H1 (cell line): ENCODE measurements at regions not wholly inside any gene's neighbourhood (a gene's known extent, or its start where the extent isn't known, plus 50 kb on each side); places are given as distances from the start of the nearest gene placed in this dataset.
A peak's percentile ranks its signal among the peaks of the same experiment; 100 is the strongest.

Source experiments
- CTCF ChIA-PET: fragments of 300-600 bp; sonication (Branson Sonifier 250); formaldehyde crosslinking; loops from one replicate; lab custom pipeline; 2021; ENCODE audit not compliant: partially characterized antibody; lab: Charles Lee
- POLR2A ChIA-PET: fragments of 300-600 bp; sonication (Branson Sonifier 250); formaldehyde crosslinking; loops from one replicate; lab custom pipeline; 2021; ENCODE audit warnings: inconsistent platforms; ENCODE audit not compliant: partially characterized antibody; lab: Charles Lee
- DNase-seq, 2 experiments: peaks; one replicate each; pipeline versions ENCODE4 v3.0.0 to v3.0.0-alpha.2; 2010 to 2022; ENCODE audit warnings: low spot score in 2 of 2, low read depth in 1 of 2, mixed read lengths in 1 of 2
- FAIRE-seq: peaks from 2 replicates; lab custom pipeline; 2011; peaks lifted over from hg19 to GRCh38; lab: Jason Lieb, UNC
- H2AFZ ChIP-seq: 2 replicates; pipeline ENCODE4 v1.8.1; 2012; ENCODE audit warnings: low read length, inconsistent platforms
- H2AK5ac ChIP-seq: 2 replicates; pipeline ENCODE4 v1.6.1; 2013; ENCODE audit warnings: low read depth, low read length
- H2BK120ac ChIP-seq: replicated peaks from 2 replicates; pipeline ENCODE3; 2013; ENCODE audit warnings: low read depth, low read length, inconsistent platforms
- H2BK12ac ChIP-seq: 2 replicates; pipeline ENCODE4 v1.6.1; 2013; ENCODE audit warnings: low read depth, low read length
- H2BK15ac ChIP-seq: 2 replicates; pipeline ENCODE4 v1.6.1; 2013; ENCODE audit warnings: low read length
- H2BK20ac ChIP-seq: 2 replicates; pipeline ENCODE4 v1.6.1; 2013; ENCODE audit warnings: low read length
- H2BK5ac ChIP-seq: 2 replicates; pipeline ENCODE4 v1.6.1; 2013; ENCODE audit warnings: low read depth, low read length
- H3K14ac ChIP-seq: 2 replicates; pipeline ENCODE4 v1.6.1; 2013; ENCODE audit warnings: inconsistent platforms; ENCODE audit not compliant: insufficient read length
- H3K18ac ChIP-seq: 2 replicates; pipeline ENCODE4 v1.6.1; 2013; ENCODE audit warnings: low read length; ENCODE audit errors: extremely low read depth
- H3K23ac ChIP-seq: 2 replicates; pipeline ENCODE4 v1.6.1; 2013; ENCODE audit warnings: inconsistent platforms; ENCODE audit not compliant: insufficient read length
- H3K23me2 ChIP-seq: 2 replicates; pipeline ENCODE4 v1.6.1; 2013; ENCODE audit warnings: low read depth, low read length
- H3K27ac ChIP-seq: 2 replicates; pipeline ENCODE4 v1.6.1; 2011; ENCODE audit warnings: low read depth, low read length, inconsistent platforms
- H3K27me3 ChIP-seq, 4 experiments: replicated peaks in 1 of 4; 1 replicate in 1 of 4; 2 replicates in 3 of 4; pipeline versions ENCODE4 v1.6.1 to v1.8.1; 2011 to 2013; ENCODE audit warnings: low read length in 3 of 4, mild to moderate bottlenecking in 3 of 4, inconsistent platforms in 2 of 4, mixed read lengths in 2 of 4, moderate library complexity in 1 of 4; ENCODE audit not compliant: control insufficient read depth in 3 of 4, insufficient read depth in 3 of 4; ENCODE audit errors: extremely low read depth in 1 of 4
- H3K36me3 ChIP-seq, 4 experiments: 2 replicates each; pipeline versions ENCODE4 v1.6.1 to v1.8.1; 2011 to 2013; ENCODE audit warnings: mild to moderate bottlenecking in 4 of 4, low read length in 3 of 4, moderate library complexity in 2 of 4, control low read depth in 1 of 4, inconsistent platforms in 1 of 4; ENCODE audit not compliant: insufficient read depth in 4 of 4, control insufficient read depth in 2 of 4
- H3K4ac ChIP-seq: replicated peaks from 2 replicates; pipeline ENCODE3; 2013; ENCODE audit warnings: low read length, low read depth, mixed read lengths, inconsistent platforms; ENCODE audit not compliant: insufficient read length
- H3K4me1 ChIP-seq, 4 experiments: replicated peaks in 1 of 4; 1 replicate in 1 of 4; 2 replicates in 3 of 4; pipeline versions ENCODE4 v1.6.1 to v1.8.1; 2011 to 2013; ENCODE audit warnings: low read length in 3 of 4, inconsistent platforms in 2 of 4, mixed read lengths in 1 of 4; ENCODE audit not compliant: insufficient read depth in 4 of 4, control insufficient read depth in 3 of 4
- H3K4me2 ChIP-seq, 2 experiments: 2 replicates each; pipeline versions ENCODE4 v1.6.1 to v1.8.1; 2011 to 2013; ENCODE audit warnings: low read depth in 2 of 2, low read length in 2 of 2, control low read depth in 1 of 2, inconsistent platforms in 1 of 2, mild to moderate bottlenecking in 1 of 2; ENCODE audit not compliant: insufficient read depth in 1 of 2
- H3K4me3 ChIP-seq, 4 experiments: fragments of 200-600, 300-600 bp in 1 of 4; sonication (generic), shearing (Covaris generic), sonication (Bioruptor Twin) in 1 of 4; 2 replicates each; pipeline versions ENCODE4 v1.5.1 to v1.8.1; 2011 to 2016; ENCODE audit warnings: low read length in 4 of 4, low read depth in 3 of 4, control low read depth in 2 of 4, inconsistent platforms in 2 of 4, mild to moderate bottlenecking in 2 of 4, mixed read lengths in 1 of 4, moderate library complexity in 1 of 4; ENCODE audit not compliant: insufficient read depth in 2 of 4; ENCODE audit errors: extremely low read depth in 1 of 4
- H3K56ac ChIP-seq: replicated peaks from 2 replicates; pipeline ENCODE3; 2013; ENCODE audit warnings: low read depth, mild to moderate bottlenecking, mixed read lengths, low read length, inconsistent platforms; ENCODE audit not compliant: insufficient read length
- H3K79me1 ChIP-seq: 2 replicates; pipeline ENCODE4 v1.6.1; 2013; ENCODE audit warnings: low read depth, low read length, control low read depth
- H3K79me2 ChIP-seq, 2 experiments: 2 replicates each; pipeline versions ENCODE4 v1.6.1 to v1.8.1; 2012 to 2013; ENCODE audit warnings: low read length in 2 of 2, mild to moderate bottlenecking in 2 of 2, inconsistent platforms in 1 of 2; ENCODE audit not compliant: insufficient read depth in 2 of 2, control insufficient read depth in 1 of 2
- H3K9ac ChIP-seq, 4 experiments: replicated peaks in 1 of 4; 1 replicate in 1 of 4; 2 replicates in 3 of 4; pipeline versions ENCODE4 v1.6.1 to v1.8.1; 2011 to 2013; ENCODE audit warnings: low read depth in 3 of 4, low read length in 3 of 4, control low read depth in 2 of 4, mild to moderate bottlenecking in 2 of 4, moderate library complexity in 2 of 4, inconsistent platforms in 1 of 4; ENCODE audit errors: extremely low read depth in 1 of 4
- H3K9me3 ChIP-seq, 2 experiments: 2 replicates each; pipeline versions ENCODE4 v1.6.1 to v1.8.1; 2012 to 2013; ENCODE audit warnings: mild to moderate bottlenecking in 2 of 2, moderate library complexity in 2 of 2, control low read depth in 1 of 2, inconsistent platforms in 1 of 2, low read depth in 1 of 2, low read length in 1 of 2, mixed read lengths in 1 of 2; ENCODE audit not compliant: insufficient read depth in 2 of 2
- H4K20me1 ChIP-seq, 2 experiments: replicated peaks in 1 of 2; 2 replicates each; pipeline versions ENCODE3 to v1.8.1; 2011 to 2013; ENCODE audit warnings: inconsistent platforms in 2 of 2, low read length in 2 of 2, mild to moderate bottlenecking in 1 of 2; ENCODE audit not compliant: insufficient read depth in 2 of 2, control insufficient read depth in 1 of 2
- H4K5ac ChIP-seq: 2 replicates; pipeline ENCODE4 v1.6.1; 2013; ENCODE audit warnings: low read length, low read depth, mixed read lengths, inconsistent platforms; ENCODE audit not compliant: insufficient read length
- H4K8ac ChIP-seq: 2 replicates; pipeline ENCODE4 v1.8.0; 2013; ENCODE audit warnings: mild to moderate bottlenecking, moderate library complexity, low read length, inconsistent platforms; ENCODE audit not compliant: insufficient read depth; ENCODE audit errors: extremely low read depth
- H4K91ac ChIP-seq: replicated peaks from 2 replicates; pipeline ENCODE3; 2013; ENCODE audit warnings: low read length, mixed read lengths, inconsistent platforms; ENCODE audit not compliant: insufficient read length
- ASH2L ChIP-seq: fragments of 200-600, 300-600 bp; sonication (generic); IDR thresholded peaks from one replicate; pipeline ENCODE4 v1.7.1; 2017; ENCODE audit warnings: low read length
- ATF3 ChIP-seq: IDR thresholded peaks from 2 replicates; pipeline ENCODE4 v1.6.1; 2011; ENCODE audit warnings: low read depth, mild to moderate bottlenecking, low read length; ENCODE audit not compliant: insufficient read depth
- CEBPB ChIP-seq: IDR thresholded peaks from 2 replicates; pipeline ENCODE4 v1.6.1; 2012; ENCODE audit warnings: low read depth, low read length
- E2F6 ChIP-seq: IDR thresholded peaks from 2 replicates; pipeline ENCODE4 v1.6.1; 2012; ENCODE audit warnings: inconsistent platforms
- EP300 ChIP-seq, 2 experiments: IDR thresholded peaks; 1 replicate in 1 of 2; 2 replicates in 1 of 2; pipeline ENCODE4 v1.6.1; 2011 to 2012; ENCODE audit warnings: low read depth in 2 of 2, low read length in 2 of 2, mild to moderate bottlenecking in 2 of 2, borderline replicate concordance in 1 of 2, inconsistent platforms in 1 of 2, moderate library complexity in 1 of 2
- HDAC2 ChIP-seq, 2 experiments: fragments of 300-600 bp in 1 of 2; sonication (generic) in 1 of 2; IDR thresholded peaks; 2 replicates each; pipeline ENCODE4 v1.6.1; 2011 to 2012; ENCODE audit warnings: low read depth in 2 of 2, low read length in 2 of 2, mild to moderate bottlenecking in 2 of 2, moderate library complexity in 2 of 2, borderline replicate concordance in 1 of 2, inconsistent platforms in 1 of 2
- RAD21 ChIP-seq, 2 experiments: IDR thresholded peaks in 1 of 2; conservative IDR thresholded peaks in 1 of 2; 2 replicates each; pipeline ENCODE4 v1.6.1; 2011; ENCODE audit warnings: low read depth in 2 of 2, low read length in 2 of 2, improper control_type of control experiment in 1 of 2, inconsistent platforms in 1 of 2, mild to moderate bottlenecking in 1 of 2, moderate library complexity in 1 of 2
- SP4 ChIP-seq: IDR thresholded peaks from 2 replicates; pipeline ENCODE4 v1.6.1; 2012; ENCODE audit warnings: low read length, inconsistent platforms
- TAF1 ChIP-seq: IDR thresholded peaks from 2 replicates; pipeline ENCODE4 v1.6.1; 2011; ENCODE audit warnings: mild to moderate bottlenecking, low read depth, low read length
- ZNF274 ChIP-seq: IDR thresholded peaks from 2 replicates; pipeline ENCODE4 v1.7.0; 2012; ENCODE audit warnings: low read length, borderline replicate concordance; ENCODE audit errors: extremely low read depth
- WGBS, 2 experiments: shearing (Covaris generic) in 1 of 2; methylation state at CpG; one replicate each; pipeline versions ENCODE4 v1.1.6 to v1.1.7; 2013 to 2015; ENCODE audit warnings: low lambda C conversion rate in 2 of 2, mixed read lengths in 2 of 2, inconsistent platforms in 1 of 2, low coverage in 1 of 2, missing lambda C conversion rate in 1 of 2; ENCODE audit not compliant: insufficient replicate concordance in 2 of 2, insufficient coverage in 1 of 2, insufficient read length in 1 of 2; ENCODE audit errors: extremely low coverage in 1 of 2, missing lambda C conversion rate in 1 of 2; 5-methylcytosine and 5-hydroxymethylcytosine counted together

- H3K23ac ChIP-seq, result no peak overlapping the region
- no peak overlapping the region for H3K4ac ChIP-seq
- no peak overlapping the region for H2BK15ac ChIP-seq
- CTCF ChIA-PET, result interaction anchor here (0.6 to 1.9 kb wide), 6 partner anchors 35 to 544 kb away, joined by 3 to 7 read pairs (median 4); no protein-coding TSS in a partner anchor
- no peaks in the 10 kb centered on the region for H3K9me3 ChIP-seq
- no peak overlapping the region for H4K5ac ChIP-seq
- no peak overlapping the region for H3K4me2 ChIP-seq
- FAIRE-seq (no peak), DNase-seq (no peak)
- no peak overlapping the region for H2AK5ac ChIP-seq
- no peak overlapping the region for H2AFZ ChIP-seq
- 0 out of 2 replicates have a peak, but pooled peaks cover 2% of the 10 kb centered on the region for H3K79me1 ChIP-seq
- H3K56ac ChIP-seq, result no peak overlapping the region
- 80% methylated on average over 19 of the region's 21 CpGs; no CpG with 5 or more reads in 1 of the 2 experiments for whole genome bisulfite sequencing, 2 experiments
- no peak overlapping the region for H2BK12ac ChIP-seq
- no peak overlapping the region for H3K9ac ChIP-seq
- H2BK120ac ChIP-seq, result no peak overlapping the region
- H3K18ac ChIP-seq, result no peak overlapping the region
- no peaks in the 10 kb centered on the region for H3K36me3 ChIP-seq
- no peak overlapping the region for H3K14ac ChIP-seq
- H4K91ac ChIP-seq, result no peak overlapping the region
- H3K4me1 ChIP-seq, result peaks cover 0 to 2% (median 0%) of the 10 kb centered on the region in 4 experiments; a peak in 2 of 7 replicates
- H3K79me2 ChIP-seq, result no peaks in the 10 kb centered on the region
- H3K4me3 ChIP-seq, result no peak overlapping the region
- peaks cover 2% of the 10 kb centered on the region; the same call in 1 of the 2 replicates for H3K23me2 ChIP-seq
- peaks cover 0 to 7% of the 10 kb centered on the region in 2 experiments for H4K20me1 ChIP-seq
- H3K27me3 ChIP-seq, result no peaks in the 10 kb centered on the region
- H4K8ac ChIP-seq, result peak overlapping the region; percentile 57; the same call in 1 of the 2 replicates
- no peak overlapping the region for H2BK5ac ChIP-seq
- no peak overlapping the region for H3K27ac ChIP-seq
- no peak overlapping the region for H2BK20ac ChIP-seq
- POLR2A ChIA-PET, result interaction anchor here (2.5 kb wide), 1 partner anchor 21 kb away, joined by 9 read pairs; no protein-coding TSS in a partner anchor
- TF ChIP-seq CEBPB (no peak), EP300 (IDR thresholded peaks at IDR 0.05; ENCODE audit: borderline replicate concordance in 1 of 2, low read depth in 2 of 2, low read length in 2 of 2) (no peak), E2F6 (no peak), TAF1 (no peak), RAD21 (IDR thresholded peaks at IDR 0.05 in 1 of 2, conservative IDR thresholded peaks at IDR 0.05 in 1 of 2; ENCODE audit: low read depth in 2 of 2, low read length in 2 of 2) (no peak), ATF3 (no peak), ZNF274 (no peak), ASH2L (no peak), SP4 (no peak), HDAC2 (IDR thresholded peaks at IDR 0.05; ENCODE audit: borderline replicate concordance in 1 of 2, low read depth in 2 of 2, low read length in 2 of 2) (no peak)
Measured at GRCh38 chr17:79164913-79165695, 90.5 kb downstream of the ENGASE start.
